K562 (cell line): ENCODE measurements at regions not wholly inside any gene's neighbourhood (a gene's known extent, or its start where the extent isn't known, plus 50 kb on each side); places are given as distances from the start of the nearest gene placed in this dataset.

ENCODE experiments used
- TBP ChIP-seq: optimal IDR thresholded peaks from 2 replicates; pipeline ENCODE3; 2011; ENCODE audit warnings: low read depth, low read length, improper control_type of control experiment
- ZNF174 ChIP-seq: fragments of 250-450 bp; sonication (Bioruptor Pico); IDR thresholded peaks from 2 replicates; pipeline ENCODE4 v1.4.0; 2020; ENCODE audit warnings: mild to moderate bottlenecking
- TF ChIP-seq, protein P1 (sequence below): fragments of 450-650 bp; formaldehyde crosslinking; IDR thresholded peaks from 2 replicates; pipeline ENCODE4 v1.4.0; 2022; ENCODE audit warnings: missing genetic modification characterization
- TF ChIP-seq, protein P2 (sequence below): sonication (generic); formaldehyde crosslinking; IDR thresholded peaks from 2 replicates; pipeline ENCODE4 v1.5.0; 2020; ENCODE audit warnings: missing genetic modification reagents

DNA sequence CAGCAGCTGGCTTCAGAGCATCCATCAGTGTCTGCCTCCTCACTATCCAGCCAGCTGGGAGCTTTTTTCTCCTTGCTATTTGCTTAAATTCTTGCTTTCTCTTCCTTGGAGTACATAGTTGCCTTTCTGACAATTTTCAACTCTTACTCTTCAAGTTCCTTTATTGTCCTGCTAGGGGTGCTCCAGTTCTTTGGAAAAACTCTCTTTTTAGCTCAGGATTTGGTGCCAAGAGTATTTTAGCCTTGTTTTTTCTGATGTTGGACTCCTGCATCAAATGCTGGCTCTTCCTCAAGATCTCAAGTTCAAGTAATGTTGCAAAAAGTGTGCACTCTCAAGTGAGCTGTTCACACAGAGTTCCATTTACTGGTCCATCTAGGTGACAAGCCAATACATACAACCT is 126.4 kb downstream of the KDR start:
- TF ChIP-seq TBP (no peak), ZNF174 (CRISPR knock-in tag) (no peak)
- TF ChIP-seq, protein P1, sequence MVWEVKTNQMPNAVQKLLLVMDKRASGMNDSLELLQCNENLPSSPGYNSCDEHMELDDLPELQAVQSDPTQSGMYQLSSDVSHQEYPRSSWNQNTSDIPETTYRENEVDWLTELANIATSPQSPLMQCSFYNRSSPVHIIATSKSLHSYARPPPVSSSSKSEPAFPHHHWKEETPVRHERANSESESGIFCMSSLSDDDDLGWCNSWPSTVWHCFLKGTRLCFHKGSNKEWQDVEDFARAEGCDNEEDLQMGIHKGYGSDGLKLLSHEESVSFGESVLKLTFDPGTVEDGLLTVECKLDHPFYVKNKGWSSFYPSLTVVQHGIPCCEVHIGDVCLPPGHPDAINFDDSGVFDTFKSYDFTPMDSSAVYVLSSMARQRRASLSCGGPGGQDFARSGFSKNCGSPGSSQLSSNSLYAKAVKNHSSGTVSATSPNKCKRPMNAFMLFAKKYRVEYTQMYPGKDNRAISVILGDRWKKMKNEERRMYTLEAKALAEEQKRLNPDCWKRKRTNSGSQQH = no peak
- TF ChIP-seq, protein P2, sequence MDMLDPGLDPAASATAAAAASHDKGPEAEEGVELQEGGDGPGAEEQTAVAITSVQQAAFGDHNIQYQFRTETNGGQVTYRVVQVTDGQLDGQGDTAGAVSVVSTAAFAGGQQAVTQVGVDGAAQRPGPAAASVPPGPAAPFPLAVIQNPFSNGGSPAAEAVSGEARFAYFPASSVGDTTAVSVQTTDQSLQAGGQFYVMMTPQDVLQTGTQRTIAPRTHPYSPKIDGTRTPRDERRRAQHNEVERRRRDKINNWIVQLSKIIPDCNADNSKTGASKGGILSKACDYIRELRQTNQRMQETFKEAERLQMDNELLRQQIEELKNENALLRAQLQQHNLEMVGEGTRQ = no peak
